Mesenchymal stem cell (in vitro differentiated cells and primary cell): ENCODE measurements at regions not wholly inside any gene's neighbourhood (a gene's known extent, or its start where the extent isn't known, plus 50 kb on each side); places are given as distances from the start of the nearest gene placed in this dataset.

Source experiments
- DNase-seq: peaks from one replicate; pipeline ENCODE4 v3.0.0-alpha.2; 2013
- H2AFZ ChIP-seq: one replicate; pipeline ENCODE4 v1.6.1; 2013; ENCODE audit warnings: low read depth, mild to moderate bottlenecking, control low read depth, inconsistent platforms, low read length, moderate library complexity
- H2AK5ac ChIP-seq: 2 replicates; pipeline ENCODE4 v1.6.1; 2013; ENCODE audit warnings: low read length, moderate library complexity, mild to moderate bottlenecking, inconsistent platforms; ENCODE audit not compliant: severe bottlenecking
- H2BK120ac ChIP-seq: one replicate; pipeline ENCODE4 v1.6.1; 2013; ENCODE audit warnings: low read depth, mild to moderate bottlenecking, inconsistent platforms, low read length, moderate library complexity
- H2BK12ac ChIP-seq, 2 experiments: one replicate each; pipeline ENCODE4 v1.6.1; 2013; ENCODE audit warnings: inconsistent platforms in 2 of 2, low read length in 2 of 2, mild to moderate bottlenecking in 2 of 2, moderate library complexity in 2 of 2, control low read depth in 1 of 2
- H2BK15ac ChIP-seq: one replicate; pipeline ENCODE4 v1.6.1; 2013; ENCODE audit warnings: mild to moderate bottlenecking, low read depth, inconsistent platforms; ENCODE audit not compliant: poor library complexity, severe bottlenecking
- H2BK5ac ChIP-seq: 2 replicates; pipeline ENCODE4 v1.6.1; 2013; ENCODE audit warnings: low read depth, mild to moderate bottlenecking, low read length, control low read depth, inconsistent platforms; ENCODE audit not compliant: poor library complexity, severe bottlenecking
- H3K14ac ChIP-seq, 2 experiments: one replicate each; pipeline ENCODE4 v1.6.1; 2013; ENCODE audit warnings: inconsistent platforms in 2 of 2, low read length in 2 of 2, control low read depth in 1 of 2, mild to moderate bottlenecking in 1 of 2, moderate library complexity in 1 of 2
- H3K18ac ChIP-seq, 2 experiments: one replicate each; pipeline ENCODE4 v1.6.1; 2013; ENCODE audit warnings: inconsistent platforms in 2 of 2, low read length in 2 of 2, control low read depth in 1 of 2, low read depth in 1 of 2, mild to moderate bottlenecking in 1 of 2
- H3K23ac ChIP-seq, 2 experiments: one replicate each; pipeline ENCODE4 v1.6.1; 2013; ENCODE audit warnings: inconsistent platforms in 2 of 2, low read length in 2 of 2, mild to moderate bottlenecking in 2 of 2, moderate library complexity in 2 of 2, control low read depth in 1 of 2
- H3K27ac ChIP-seq: 2 replicates; pipeline ENCODE4 v1.5.1; 2013; ENCODE audit warnings: mild to moderate bottlenecking, moderate library complexity, low read length, control low read depth, inconsistent platforms; ENCODE audit not compliant: poor library complexity, severe bottlenecking
- H3K27me3 ChIP-seq, 2 experiments: 2 replicates each; pipeline versions ENCODE4 v1.6.1 to v1.7.0; 2013; ENCODE audit warnings: low read length in 2 of 2, mild to moderate bottlenecking in 2 of 2, moderate library complexity in 2 of 2, control low read depth in 1 of 2, inconsistent platforms in 1 of 2; ENCODE audit not compliant: control insufficient read depth in 1 of 2, insufficient read depth in 1 of 2
- H3K36me3 ChIP-seq, 2 experiments: 2 replicates each; pipeline versions ENCODE4 v1.6.1 to v1.7.0; 2013; ENCODE audit warnings: low read length in 2 of 2, control low read depth in 1 of 2, inconsistent platforms in 1 of 2, low read depth in 1 of 2, mild to moderate bottlenecking in 1 of 2; ENCODE audit not compliant: insufficient read depth in 2 of 2, control insufficient read depth in 1 of 2
- H3K4ac ChIP-seq, 2 experiments: one replicate each; pipeline ENCODE4 v1.6.1; 2013; ENCODE audit warnings: inconsistent platforms in 2 of 2, low read length in 2 of 2, mild to moderate bottlenecking in 2 of 2, moderate library complexity in 2 of 2, control low read depth in 1 of 2, low read depth in 1 of 2
- H3K4me1 ChIP-seq: 2 replicates; pipeline ENCODE4 v1.6.1; 2013; ENCODE audit warnings: low read depth, low read length, control low read depth; ENCODE audit not compliant: control insufficient read depth, insufficient read depth
- H3K4me2 ChIP-seq: 2 replicates; pipeline ENCODE4 v1.6.1; 2013; ENCODE audit warnings: low read length, mild to moderate bottlenecking, inconsistent platforms; ENCODE audit not compliant: poor library complexity, severe bottlenecking
- H3K4me3 ChIP-seq, 2 experiments: 2 replicates each; pipeline versions ENCODE4 v1.5.1 to v1.7.0; 2013; ENCODE audit warnings: low read length in 2 of 2, mild to moderate bottlenecking in 2 of 2, control low read depth in 1 of 2, low read depth in 1 of 2; ENCODE audit not compliant: insufficient read depth in 1 of 2
- H3K79me1 ChIP-seq: replicated peaks from 2 replicates; pipeline ENCODE4 v1.6.1; 2013; ENCODE audit warnings: mild to moderate bottlenecking, control low read depth, low read length, inconsistent platforms; ENCODE audit not compliant: poor library complexity, severe bottlenecking
- H3K9ac ChIP-seq: 2 replicates; pipeline ENCODE4 v1.7.0; 2013; ENCODE audit warnings: mild to moderate bottlenecking, low read length, moderate library complexity
- H3K9me3 ChIP-seq: 2 replicates; pipeline ENCODE4 v1.7.0; 2013; ENCODE audit warnings: mild to moderate bottlenecking, low read length; ENCODE audit not compliant: control insufficient read depth
- H4K8ac ChIP-seq: one replicate; pipeline ENCODE4 v1.6.1; 2013; ENCODE audit warnings: inconsistent platforms, mild to moderate bottlenecking, low read length, moderate library complexity
- H4K91ac ChIP-seq: one replicate; pipeline ENCODE4 v1.6.1; 2013; ENCODE audit warnings: mild to moderate bottlenecking, low read length, inconsistent platforms
- WGBS: methylation state at CpG from one replicate; pipeline ENCODE4 v1.1.7; 2013; ENCODE audit warnings: mixed read lengths; 5-methylcytosine and 5-hydroxymethylcytosine counted together

DNA sequence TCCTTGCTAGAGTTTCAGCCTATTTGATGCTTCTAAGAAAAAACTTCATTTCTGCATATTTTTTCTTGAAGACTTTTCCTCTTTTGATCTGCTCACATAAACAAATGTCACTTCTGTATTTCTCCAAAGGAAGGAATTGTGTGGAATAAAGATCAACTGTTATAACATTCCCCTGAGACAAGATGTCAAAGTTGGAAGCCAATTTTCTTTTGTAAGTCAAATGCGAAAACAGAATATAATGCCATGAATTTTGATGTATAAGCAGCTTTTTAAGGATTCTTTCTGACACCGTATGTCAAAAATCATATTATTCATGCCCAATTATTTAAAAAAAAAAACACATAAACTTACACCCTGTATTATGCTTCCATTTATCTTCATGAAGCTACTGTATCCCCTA, 70.3 kb upstream of the NHSL1 start:
- H3K4me1 ChIP-seq: peaks cover 1% of the 10 kb centered on the region

DNA sequence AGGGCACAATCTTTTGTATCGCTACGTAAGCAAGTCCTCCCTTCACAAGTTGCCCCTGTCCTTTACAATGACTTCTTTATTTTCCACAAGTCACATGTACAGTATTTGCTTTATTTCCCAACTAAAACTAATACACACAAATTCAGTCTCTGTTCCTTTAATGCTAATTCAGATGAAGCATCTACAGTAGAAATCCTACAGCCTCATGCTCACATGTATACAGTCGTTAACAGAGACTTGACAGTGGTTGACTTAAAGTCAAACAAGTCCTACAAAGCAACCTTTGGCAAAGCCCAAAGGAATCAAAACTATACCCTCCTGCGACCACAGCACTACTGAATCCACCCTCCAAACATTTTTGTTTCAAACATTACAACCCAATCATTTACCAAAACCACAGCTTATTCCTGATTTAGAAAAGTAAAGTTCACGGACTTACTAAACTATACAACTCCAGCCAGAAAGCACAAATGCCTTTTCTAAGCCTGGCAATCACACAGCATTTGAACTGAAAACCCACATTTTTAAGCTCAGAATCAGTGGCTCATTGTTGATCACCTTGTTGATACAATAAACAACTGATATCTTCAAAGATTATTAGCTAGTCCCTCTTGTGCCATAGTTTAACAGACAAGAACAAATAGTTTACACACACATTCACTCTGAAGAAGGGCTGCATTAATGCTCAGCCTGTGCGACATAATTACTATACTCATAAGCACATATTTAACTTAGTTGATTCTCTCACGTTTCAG, 70.9 kb upstream of the NHSL1 start:
- Histone ChIP-seq H2BK12ac (no peak overlapping the region), H2BK15ac (no peak overlapping the region), H4K91ac (no peak overlapping the region), H3K4ac (no peak overlapping the region), H4K8ac (no peak overlapping the region), H3K9me3 (no peaks in the 10 kb centered on the region), H2AFZ (no peak overlapping the region), H2AK5ac (no peak overlapping the region), H3K27me3 (no peaks in the 10 kb centered on the region), H3K4me2 (no peak overlapping the region), H3K4me1 (peaks cover 1% of the 10 kb centered on the region), H2BK120ac (no peak overlapping the region), H3K36me3 (no peaks in the 10 kb centered on the region), H3K14ac (no peak overlapping the region), H3K27ac (no peak overlapping the region), H2BK5ac (no peak overlapping the region), H3K23ac (no peak overlapping the region), H3K4me3 (peak overlapping the region in 1 of 2 experiments; percentile 83), H3K9ac (peak overlapping the region; percentile 86), H3K79me1 (peaks cover 9% of the 10 kb centered on the region), H3K18ac (no peak overlapping the region)
- WGBS: 85% methylated on average over 7 of the region's 7 CpGs
- DNase-seq: peak; percentile 26

More for the DNA sequence above, 70.3 kb upstream of the NHSL1 start:
- Histone ChIP-seq H3K36me3 (no peaks in the 10 kb centered on the region), H2BK5ac (no peak overlapping the region), H3K4me2 (no peak overlapping the region), H3K79me1 (peaks cover 10% of the 10 kb centered on the region), H3K27ac (no peak overlapping the region), H3K27me3 (no peaks in the 10 kb centered on the region), H3K4me3 (no peak overlapping the region), H3K4ac (no peak overlapping the region), H2AK5ac (no peak overlapping the region), H2BK15ac (no peak overlapping the region), H4K91ac (no peak overlapping the region), H2AFZ (no peak overlapping the region), H4K8ac (no peak overlapping the region), H3K23ac (no peak overlapping the region), H2BK12ac (no peak overlapping the region), H3K9me3 (no peaks in the 10 kb centered on the region), H3K9ac (no peak overlapping the region), H3K18ac (no peak overlapping the region), H2BK120ac (no peak overlapping the region), H3K14ac (no peak overlapping the region)
- DNase-seq: no peak
- WGBS: 97% methylated on average over 2 of the region's 2 CpGs

DNA sequence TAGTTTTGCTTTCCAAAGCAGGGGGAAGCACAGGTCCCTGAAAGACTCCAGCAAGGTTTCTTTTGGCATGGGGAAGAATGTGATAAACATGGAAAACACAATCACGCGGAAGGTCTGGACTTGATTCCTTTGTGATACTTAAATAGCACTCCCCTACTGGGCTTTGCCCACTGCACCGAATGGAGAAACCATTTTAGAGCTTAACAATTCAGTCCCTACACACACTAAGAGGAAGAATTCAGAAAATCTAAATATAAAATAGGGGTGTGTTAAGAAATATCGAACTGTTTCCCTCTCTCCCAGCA, 71.4 kb upstream of the NHSL1 start:
- no peak overlapping the region for H4K91ac ChIP-seq
- no peak overlapping the region for H2AFZ ChIP-seq
- H2BK15ac ChIP-seq: no peak overlapping the region
- no peak overlapping the region for H3K27ac ChIP-seq
- no peak overlapping the region for H3K4ac ChIP-seq
- H2AK5ac ChIP-seq: no peak overlapping the region
- no peak overlapping the region for H3K18ac ChIP-seq
- no peak overlapping the region for H3K14ac ChIP-seq
- no peaks in the 10 kb centered on the region for H3K27me3 ChIP-seq
- no peak overlapping the region for H4K8ac ChIP-seq
- no peaks in the 10 kb centered on the region for H3K36me3 ChIP-seq
- peaks cover 1% of the 10 kb centered on the region for H3K4me1 ChIP-seq
- peak overlapping the region; percentile 86 for H3K9ac ChIP-seq
- H3K4me3 ChIP-seq: peak overlapping the region in 1 of 2 experiments; percentile 83
- WGBS: 79% methylated on average over 2 of the region's 4 CpGs
- no peak overlapping the region for H2BK12ac ChIP-seq
- H2BK120ac ChIP-seq: no peak overlapping the region
- peaks cover 9% of the 10 kb centered on the region for H3K79me1 ChIP-seq
- H3K9me3 ChIP-seq: no peaks in the 10 kb centered on the region
- no peak overlapping the region for H3K23ac ChIP-seq
- DNase-seq: no peak
- H2BK5ac ChIP-seq: no peak overlapping the region
- H3K4me2 ChIP-seq: no peak overlapping the region

DNA sequence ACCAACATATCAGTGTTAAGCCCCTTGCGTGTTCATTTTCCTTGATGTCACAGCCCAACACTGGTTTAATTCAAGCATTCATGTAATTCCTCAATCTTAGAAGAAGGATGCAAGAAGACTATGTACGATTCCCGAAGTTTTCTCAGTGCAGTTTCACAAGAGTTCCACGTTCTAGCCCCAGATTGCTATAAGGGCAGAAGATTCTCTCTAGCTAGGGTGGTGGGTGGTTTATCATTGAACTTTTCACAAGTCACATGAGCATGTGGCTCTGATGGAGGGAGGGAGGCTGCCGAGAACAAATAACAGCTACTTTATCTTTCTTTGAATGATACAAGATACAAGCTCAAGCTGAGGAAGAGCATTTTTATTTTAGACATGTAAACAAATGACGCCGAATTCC, 71.9 kb upstream of the NHSL1 start:
- H2BK120ac ChIP-seq: no peak overlapping the region
- H3K4me3 ChIP-seq: peak overlapping the region in 1 of 2 experiments; percentile 83
- no peak overlapping the region for H3K23ac ChIP-seq
- H3K9ac ChIP-seq: peak overlapping the region; percentile 86
- no peak overlapping the region for H2AFZ ChIP-seq
- H4K8ac ChIP-seq: no peak overlapping the region
- no peak overlapping the region for H3K18ac ChIP-seq
- H3K79me1 ChIP-seq: peaks cover 9% of the 10 kb centered on the region
- no peak overlapping the region for H2BK5ac ChIP-seq
- peaks cover 1% of the 10 kb centered on the region for H3K4me1 ChIP-seq
- WGBS: 93% methylated on average over 4 of the region's 7 CpGs
- H2AK5ac ChIP-seq: no peak overlapping the region
- no peak overlapping the region for H3K27ac ChIP-seq
- H4K91ac ChIP-seq: no peak overlapping the region
- no peaks in the 10 kb centered on the region for H3K9me3 ChIP-seq
- H3K27me3 ChIP-seq: no peaks in the 10 kb centered on the region
- no peak overlapping the region for H2BK12ac ChIP-seq
- DNase-seq: no peak
- H3K4me2 ChIP-seq: no peak overlapping the region
- H2BK15ac ChIP-seq: no peak overlapping the region
- no peak overlapping the region for H3K4ac ChIP-seq
- H3K14ac ChIP-seq: no peak overlapping the region
- no peaks in the 10 kb centered on the region for H3K36me3 ChIP-seq
